GM12878 (cell line): ENCODE measurements at regions not wholly inside any gene's neighbourhood (a gene's known extent, or its start where the extent isn't known, plus 50 kb on each side); places are given as distances from the start of the nearest gene placed in this dataset.

Experiments used
- ATAC-seq: fragments of 200-7000 bp; cut with Tn5 transposase; 3 replicates; pipeline ENCODE4 v1.9.1; 2020; ENCODE audit warnings: mild to moderate bottlenecking, moderate library complexity
- BruUV-seq: library from RNA; stranded (reverse); fragments of 400-500 nt; replicated peaks from 2 replicates; lab custom pipeline; 2021; lab: Mats Ljungman, UMichigan
- CTCF ChIA-PET: fragments of 300-600 bp; sonication (Branson Sonifier 250); formaldehyde crosslinking; extraction: SDS; loops from one replicate; lab custom pipeline; 2021; ENCODE audit warnings: inconsistent platforms; lab: Yijun Ruan, JAX
- POLR2A ChIA-PET: fragments of 350-600 bp; formaldehyde crosslinking; extraction: SDS; loops from one replicate; lab custom pipeline; 2021; ENCODE audit warnings: inconsistent platforms; lab: Charles Lee
- RAD21 ChIA-PET: fragments of 300-600 bp; sonication (Branson Sonifier 250); formaldehyde crosslinking; loops from one replicate; lab custom pipeline; 2023; ENCODE audit warnings: antibody characterized with exemption; ENCODE audit not compliant: unreplicated experiment; lab: Charles Lee
- SMC1A ChIA-PET: fragments of 300-600 bp; sonication (Branson Sonifier 250); formaldehyde crosslinking; loops from one replicate; lab custom pipeline; 2023; ENCODE audit not compliant: unreplicated experiment, uncharacterized antibody; lab: Charles Lee
- DNase-seq: peaks from one replicate; pipeline ENCODE4 v3.0.0-alpha.2; 2011; ENCODE audit warnings: low read depth, low spot score
- FAIRE-seq: peaks from 3 replicates; lab custom pipeline; 2011; peaks lifted over from hg19 to GRCh38; lab: Jason Lieb, UNC
- H2AFZ ChIP-seq: 2 replicates; pipeline ENCODE4 v1.6.0; 2011; ENCODE audit warnings: low read depth, low read length, control low read depth; ENCODE audit not compliant: control insufficient read depth
- H3K27ac ChIP-seq: 2 replicates; pipeline ENCODE4 v1.5.1; 2011; ENCODE audit warnings: control low read depth; ENCODE audit not compliant: control insufficient read depth, insufficient read depth
- H3K27me3 ChIP-seq, 2 experiments: replicated peaks in 1 of 2; 2 replicates each; pipeline versions ENCODE4 v1.6.0 to v1.6.1; 2011; ENCODE audit warnings: low read length in 1 of 2; ENCODE audit not compliant: control insufficient read depth in 2 of 2, insufficient read depth in 2 of 2
- H3K36me3 ChIP-seq, 2 experiments: 2 replicates each; pipeline ENCODE4 v1.5.1; 2011; ENCODE audit warnings: low read length in 1 of 2; ENCODE audit not compliant: control insufficient read depth in 2 of 2, insufficient read depth in 2 of 2
- H3K4me1 ChIP-seq: 2 replicates; pipeline ENCODE4 v1.6.1; 2011; ENCODE audit warnings: mild to moderate bottlenecking, low read length, moderate library complexity, mixed read lengths; ENCODE audit not compliant: control insufficient read depth, insufficient read depth
- H3K4me2 ChIP-seq: 2 replicates; pipeline ENCODE4 v1.6.0; 2011; ENCODE audit warnings: control low read depth; ENCODE audit not compliant: control insufficient read depth, insufficient read depth
- H3K4me3 ChIP-seq: fragments of 200-600 bp; sonication (generic); 2 replicates; pipeline ENCODE4 v1.5.1; 2016
- H3K79me2 ChIP-seq: 2 replicates; pipeline ENCODE4 v1.6.0; 2011; ENCODE audit warnings: low read length; ENCODE audit not compliant: control insufficient read depth, insufficient read depth
- H3K9ac ChIP-seq: 2 replicates; pipeline ENCODE4 v1.8.0; 2011; ENCODE audit warnings: low read length, control low read depth, mixed read lengths; ENCODE audit not compliant: control insufficient read depth, insufficient read depth
- H3K9me3 ChIP-seq: replicated peaks from 3 replicates; pipeline ENCODE4 v1.5.1; 2011; ENCODE audit warnings: mild to moderate bottlenecking, low read length; ENCODE audit not compliant: control insufficient read depth, insufficient read depth
- H4K20me1 ChIP-seq: 2 replicates; pipeline ENCODE4 v1.6.0; 2011; ENCODE audit not compliant: control insufficient read depth, insufficient read depth
- ATF7 ChIP-seq: fragments of 450-650 bp; IDR thresholded peaks from 2 replicates; pipeline ENCODE4 v1.6.1; 2016; ENCODE audit warnings: low read depth, mild to moderate bottlenecking
- BACH1 ChIP-seq: fragments of 450-650 bp; IDR thresholded peaks from 2 replicates; pipeline ENCODE4 v1.6.1; 2017; ENCODE audit warnings: mild to moderate bottlenecking, borderline replicate concordance
- CBFB ChIP-seq: IDR thresholded peaks from 2 replicates; pipeline ENCODE4 v1.6.1; 2016; ENCODE audit warnings: antibody characterized with exemption, low read depth
- IKZF1 ChIP-seq: fragments of 450-650 bp; conservative IDR thresholded peaks from 2 replicates; pipeline ENCODE4 v1.6.1; 2017; ENCODE audit warnings: antibody characterized with exemption, mild to moderate bottlenecking
- IRF4 ChIP-seq: IDR thresholded peaks from 2 replicates; pipeline ENCODE4 v1.6.1; 2011; ENCODE audit warnings: low read depth, low read length
- PML ChIP-seq: IDR thresholded peaks from 2 replicates; pipeline ENCODE4 v1.6.1; 2012; ENCODE audit warnings: low read length, inconsistent platforms
- POLR2AphosphoS2 ChIP-seq: IDR thresholded peaks from 2 replicates; pipeline ENCODE4 v1.6.1; 2011; ENCODE audit warnings: low read depth, mild to moderate bottlenecking, low read length, improper control_type of control experiment, moderate library complexity
- RAD51 ChIP-seq: fragments of 450-650 bp; IDR thresholded peaks from 2 replicates; pipeline ENCODE4 v1.6.1; 2016; ENCODE audit warnings: moderate library complexity, mild to moderate bottlenecking, inconsistent platforms
- SMAD1 ChIP-seq: fragments of 450-650 bp; IDR thresholded peaks from 2 replicates; pipeline ENCODE4 v1.6.1; 2018; ENCODE audit warnings: mild to moderate bottlenecking, low read depth; ENCODE audit not compliant: partially characterized antibody
- TBL1XR1 ChIP-seq: IDR thresholded peaks from 2 replicates; pipeline ENCODE4 v1.6.1; 2012; ENCODE audit warnings: low read depth, low read length, improper control_type of control experiment
- TCF12 ChIP-seq: IDR thresholded peaks from 2 replicates; pipeline ENCODE4 v1.6.1; 2011; ENCODE audit warnings: low read depth, mild to moderate bottlenecking, low read length
- YBX1 ChIP-seq: fragments of 450-650 bp; IDR thresholded peaks from 2 replicates; pipeline ENCODE4 v1.6.1; 2016; ENCODE audit warnings: antibody characterized with exemption
- ZBED1 ChIP-seq: IDR thresholded peaks from 2 replicates; pipeline ENCODE4 v1.6.1; 2016; ENCODE audit warnings: borderline replicate concordance
- ZBTB4 ChIP-seq: fragments of 450-650 bp; formaldehyde crosslinking; IDR thresholded peaks from 2 replicates; pipeline ENCODE4 v1.4.0; 2022; ENCODE audit warnings: mild to moderate bottlenecking, moderate library complexity
- ZNF207 ChIP-seq: fragments of 450-650 bp; IDR thresholded peaks from 2 replicates; pipeline ENCODE4 v1.6.1; 2014; ENCODE audit warnings: antibody characterized with exemption, mild to moderate bottlenecking, borderline replicate concordance
- WGBS: methylation state at CpG from one replicate; pipeline ENCODE4 v1.1.6; 2016; ENCODE audit warnings: low lambda C conversion rate; ENCODE audit not compliant: insufficient replicate concordance, insufficient coverage; ENCODE audit errors: missing lambda C conversion rate; 5-methylcytosine and 5-hydroxymethylcytosine counted together
- in situ Hi-C: fragments of 300-500 bp; cut with MboI; formaldehyde crosslinking; loops from 9 replicates; pipeline ENCODE4 v1.14.3; 2018; ENCODE audit warnings: mixed read lengths
- intact Hi-C: fragments of 100-400 bp; cut with micrococcal nuclease; formaldehyde crosslinking; loops from one replicate; pipeline ENCODE4 v1.14.2; 2022; ENCODE audit not compliant: unreplicated experiment
- TF ChIP-seq, protein P1 (sequence below): fragments of 450-650 bp; IDR thresholded peaks from 2 replicates; pipeline ENCODE4 v1.6.1; 2017; ENCODE audit warnings: mild to moderate bottlenecking, moderate library complexity

GRCh38 chr3:177609613-177610012 lies 412.3 kb upstream of the TBL1XR1 start:
- CTCF ChIA-PET, result no interaction called here
- no peak for ATAC-seq

DNA sequence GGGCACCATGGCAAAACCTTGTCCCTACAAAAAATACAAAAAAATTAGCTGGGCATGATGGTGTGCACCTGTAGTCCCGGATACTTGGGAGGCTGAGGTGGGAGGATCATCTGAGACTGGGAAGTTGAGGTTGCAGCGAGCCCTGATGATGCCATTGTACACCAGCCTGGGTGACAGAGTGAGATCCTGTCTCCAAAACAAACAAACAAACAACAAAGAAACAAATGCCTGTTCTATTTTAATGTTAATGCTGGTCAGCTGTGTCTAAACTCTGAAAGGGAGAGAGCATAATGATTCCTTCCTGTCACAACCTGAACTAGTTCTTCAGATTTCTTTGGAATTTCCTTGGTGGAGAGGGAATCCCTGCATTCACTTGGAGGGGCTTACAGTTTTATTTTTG lies 413.0 kb upstream of the TBL1XR1 start:
- no TSS peak for BruUV-seq
- no peaks in the 10 kb centered on the region for H4K20me1 ChIP-seq
- SMC1A ChIA-PET, result no interaction called here
- no peak for TF ChIP-seq IKZF1
- TF ChIP-seq ZBTB4 (CRISPR knock-in tag), result no peak
- no peak for TF ChIP-seq ZNF207
- TF ChIP-seq ATF7, result no peak
- TF ChIP-seq YBX1, result no peak
- TF ChIP-seq CBFB, result no peak
- no peak for TF ChIP-seq TCF12
- TF ChIP-seq, protein P1, sequence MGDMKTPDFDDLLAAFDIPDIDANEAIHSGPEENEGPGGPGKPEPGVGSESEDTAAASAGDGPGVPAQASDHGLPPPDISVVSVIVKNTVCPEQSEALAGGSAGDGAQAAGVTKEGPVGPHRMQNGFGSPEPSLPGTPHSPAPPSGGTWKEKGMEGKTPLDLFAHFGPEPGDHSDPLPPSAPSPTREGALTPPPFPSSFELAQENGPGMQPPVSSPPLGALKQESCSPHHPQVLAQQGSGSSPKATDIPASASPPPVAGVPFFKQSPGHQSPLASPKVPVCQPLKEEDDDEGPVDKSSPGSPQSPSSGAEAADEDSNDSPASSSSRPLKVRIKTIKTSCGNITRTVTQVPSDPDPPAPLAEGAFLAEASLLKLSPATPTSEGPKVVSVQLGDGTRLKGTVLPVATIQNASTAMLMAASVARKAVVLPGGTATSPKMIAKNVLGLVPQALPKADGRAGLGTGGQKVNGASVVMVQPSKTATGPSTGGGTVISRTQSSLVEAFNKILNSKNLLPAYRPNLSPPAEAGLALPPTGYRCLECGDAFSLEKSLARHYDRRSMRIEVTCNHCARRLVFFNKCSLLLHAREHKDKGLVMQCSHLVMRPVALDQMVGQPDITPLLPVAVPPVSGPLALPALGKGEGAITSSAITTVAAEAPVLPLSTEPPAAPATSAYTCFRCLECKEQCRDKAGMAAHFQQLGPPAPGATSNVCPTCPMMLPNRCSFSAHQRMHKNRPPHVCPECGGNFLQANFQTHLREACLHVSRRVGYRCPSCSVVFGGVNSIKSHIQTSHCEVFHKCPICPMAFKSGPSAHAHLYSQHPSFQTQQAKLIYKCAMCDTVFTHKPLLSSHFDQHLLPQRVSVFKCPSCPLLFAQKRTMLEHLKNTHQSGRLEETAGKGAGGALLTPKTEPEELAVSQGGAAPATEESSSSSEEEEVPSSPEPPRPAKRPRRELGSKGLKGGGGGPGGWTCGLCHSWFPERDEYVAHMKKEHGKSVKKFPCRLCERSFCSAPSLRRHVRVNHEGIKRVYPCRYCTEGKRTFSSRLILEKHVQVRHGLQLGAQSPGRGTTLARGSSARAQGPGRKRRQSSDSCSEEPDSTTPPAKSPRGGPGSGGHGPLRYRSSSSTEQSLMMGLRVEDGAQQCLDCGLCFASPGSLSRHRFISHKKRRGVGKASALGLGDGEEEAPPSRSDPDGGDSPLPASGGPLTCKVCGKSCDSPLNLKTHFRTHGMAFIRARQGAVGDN, result no peak
- no peak for TF ChIP-seq TBL1XR1
- TF ChIP-seq ZBED1, result no peak
- TF ChIP-seq RAD51, result no peak
- no peak for TF ChIP-seq SMAD1

More at GRCh38 chr3:177609613-177610012, 412.3 kb upstream of the TBL1XR1 start:
- RAD21 ChIA-PET, result no interaction called here
- Histone ChIP-seq H3K9ac (no peak overlapping the region), H3K27ac (no peak overlapping the region), H2AFZ (no peak overlapping the region), H3K79me2 (no peaks in the 10 kb centered on the region), H3K4me1 (no peaks in the 10 kb centered on the region), H3K9me3 (no peaks in the 10 kb centered on the region; the same call in 2 of the 3 replicates), H3K4me2 (no peak overlapping the region), H3K36me3 (no peaks in the 10 kb centered on the region), H4K20me1 (no peaks in the 10 kb centered on the region), H3K4me3 (no peak overlapping the region), H3K27me3 (peaks cover 0 to 3% of the 10 kb centered on the region in 2 experiments; a peak in 1 of 4 replicates)
- POLR2A ChIA-PET, result no interaction called here
- FAIRE-seq, result no peak
- no peak for TF ChIP-seq IRF4
- no peak for TF ChIP-seq BACH1
- TF ChIP-seq POLR2AphosphoS2, result no peak
- TF ChIP-seq PML, result no peak
- DNase-seq, result no peak
- SMC1A ChIA-PET, result no interaction called here
- BruUV-seq, result no TSS peak
- intact Hi-C loops (no loop called here), in situ Hi-C loops (no loop called here)

More for the DNA sequence above, 413.0 kb upstream of the TBL1XR1 start:
- no peaks in the 10 kb centered on the region; the same call in 2 of the 3 replicates for H3K9me3 ChIP-seq
- no peak overlapping the region for H3K9ac ChIP-seq
- no peaks in the 10 kb centered on the region for H3K4me1 ChIP-seq
- DNase-seq (no peak), ATAC-seq (no peak), FAIRE-seq (no peak)
- no peak overlapping the region for H3K4me3 ChIP-seq
- in situ Hi-C loops, result no loop called here
- ChIA-PET POLR2A (no interaction called here), RAD21 (no interaction called here), CTCF (no interaction called here)
- H3K4me2 ChIP-seq, result no peak overlapping the region
- H2AFZ ChIP-seq, result no peak overlapping the region
- H3K36me3 ChIP-seq, result no peaks in the 10 kb centered on the region
- no peak overlapping the region for H3K27ac ChIP-seq
- no peaks in the 10 kb centered on the region for H3K79me2 ChIP-seq
- WGBS, result 28% methylated on average over 2 of the region's 2 CpGs
- H3K27me3 ChIP-seq, result peaks cover 0 to 3% of the 10 kb centered on the region in 2 experiments; a peak in 1 of 4 replicates
- intact Hi-C loops, result no loop called here
